Thymus (tissue), 11 donors: ENCODE measurements at regions not wholly inside any gene's neighbourhood (a gene's known extent, or its start where the extent isn't known, plus 50 kb on each side); places are given as distances from the start of the nearest gene placed in this dataset.

Source experiments
- DNase-seq, 9 donors: peaks; one replicate each; pipeline ENCODE4 v3.0.0-alpha.2; 2013; ENCODE audit warnings: low spot score in 9 of 9, low read depth in 6 of 9, missing footprints in 1 of 9
- H3K27ac ChIP-seq, 2 donors: one replicate each; pipeline ENCODE4 v1.5.1; 2013; ENCODE audit warnings: control low read depth in 1 of 2, low read depth in 1 of 2, low read length in 1 of 2, mild to moderate bottlenecking in 1 of 2, moderate library complexity in 1 of 2
- H3K27me3 ChIP-seq, 2 donors: one replicate each; pipeline ENCODE4 v1.5.1; 2013; ENCODE audit warnings: low read length in 1 of 2; ENCODE audit not compliant: control insufficient read depth in 2 of 2, insufficient read depth in 1 of 2
- H3K36me3 ChIP-seq, 2 donors: one replicate each; pipeline ENCODE4 v1.5.1; 2013; ENCODE audit warnings: low read length in 1 of 2, mild to moderate bottlenecking in 1 of 2, moderate library complexity in 1 of 2; ENCODE audit not compliant: control insufficient read depth in 2 of 2, insufficient read depth in 2 of 2
- H3K4me1 ChIP-seq, 2 donors: one replicate each; pipeline ENCODE4 v1.5.1; 2013; ENCODE audit warnings: low read length in 2 of 2; ENCODE audit not compliant: control insufficient read depth in 2 of 2, insufficient read depth in 2 of 2
- H3K4me3 ChIP-seq, 2 donors: one replicate each; pipeline ENCODE4 v1.5.1; 2013; ENCODE audit warnings: low read length in 2 of 2, control low read depth in 1 of 2, mild to moderate bottlenecking in 1 of 2
- H3K9me3 ChIP-seq, 2 donors: one replicate each; pipeline ENCODE4 v1.5.1; 2013; ENCODE audit warnings: low read length in 1 of 2, mild to moderate bottlenecking in 1 of 2; ENCODE audit not compliant: control insufficient read depth in 2 of 2, insufficient read depth in 1 of 2
- WGBS: extraction: QIAGEN DNeasy Blood & Tissue Kit; methylation state at CpG from one replicate; pipeline ENCODE4 v1.1.7; 2013; 5-methylcytosine and 5-hydroxymethylcytosine counted together
- donor health status: healthy.

DNA sequence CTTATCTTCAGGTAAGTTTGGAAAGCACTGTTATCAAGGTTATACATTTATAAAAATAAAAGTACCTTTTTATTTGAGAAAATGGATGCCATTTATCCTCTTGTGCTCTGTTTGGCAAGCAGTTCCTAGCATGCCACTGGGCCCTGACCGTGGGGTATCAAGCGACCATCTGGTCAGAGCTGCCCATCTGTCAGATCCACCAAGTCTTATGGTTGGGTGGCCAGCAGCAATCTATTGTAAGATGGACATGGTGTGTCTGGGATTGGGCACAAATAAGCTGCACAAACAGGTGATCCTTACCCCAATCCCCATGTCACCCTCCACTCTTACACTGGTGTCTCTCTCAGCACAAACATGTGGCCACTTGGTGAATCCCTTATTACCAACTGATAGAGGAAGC, 178.5 kb downstream of the DLEU7 start:
- H3K27me3 ChIP-seq = no peaks in the 10 kb centered on the region
- H3K9me3 ChIP-seq = peaks cover 0 to 9% of the 10 kb centered on the region in 2 donors
- peaks cover 18 to 26% of the 10 kb centered on the region in 2 donors for H3K4me1 ChIP-seq
- over 99% methylated on average over 2 of the region's 2 CpGs for WGBS
- no peak overlapping the region for H3K4me3 ChIP-seq
- H3K27ac ChIP-seq = no peak overlapping the region
- no peak for DNase-seq
- peaks cover 0 to 4% of the 10 kb centered on the region in 2 donors for H3K36me3 ChIP-seq

DNA sequence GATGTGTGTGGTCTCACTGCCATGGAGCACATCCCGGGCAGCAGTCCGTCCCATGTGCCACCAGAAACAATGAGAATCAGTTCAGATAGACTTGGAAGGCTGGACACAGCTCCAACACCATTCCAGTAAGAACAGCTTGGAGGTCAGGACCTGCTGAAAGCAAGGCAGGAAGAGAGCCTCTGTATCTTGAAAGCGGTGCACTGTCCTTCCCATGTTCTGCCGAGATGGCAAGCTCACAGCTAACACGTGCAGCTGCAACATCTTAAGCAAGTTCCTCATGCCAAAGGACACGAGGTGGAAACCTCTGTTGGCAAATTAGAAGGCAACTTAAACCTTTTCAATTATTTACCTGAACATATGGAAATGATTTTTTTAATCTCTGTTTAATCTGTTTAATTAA, 175.4 kb downstream of the DLEU7 start:
- H3K36me3 ChIP-seq = peaks cover 0 to 4% of the 10 kb centered on the region in 2 donors
- no peak overlapping the region for H3K4me3 ChIP-seq
- peak overlapping the region in 1 of 2 donors; percentile 95 for H3K27ac ChIP-seq
- 46% methylated on average over 6 of the region's 6 CpGs for WGBS
- peak in 1 of 9 donors; percentile 68 for DNase-seq
- peaks cover 0 to 9% of the 10 kb centered on the region in 2 donors for H3K9me3 ChIP-seq
- H3K4me1 ChIP-seq = peaks cover 21 to 32% of the 10 kb centered on the region in 2 donors
- H3K27me3 ChIP-seq = no peaks in the 10 kb centered on the region

- WGBS = 25% methylated on average over 3 of the region's 3 CpGs
- H3K36me3 ChIP-seq = peaks cover 0 to 4% of the 10 kb centered on the region in 2 donors
- DNase-seq = peak in 6 of 9 donors; percentile 72 to 91 (median 78)
These were observed 174.7 kb downstream of the DLEU7 start for GRCh38 chr13:50668691-50669271.

GRCh38 chr13:50670272-50670671, 173.2 kb downstream of the DLEU7 start:
- Histone ChIP-seq H3K4me3 (no peak overlapping the region), H3K9me3 (peaks cover 1 to 9% of the 10 kb centered on the region in 2 donors), H3K4me1 (peaks cover 27 to 52% of the 10 kb centered on the region in 2 donors), H3K27me3 (no peaks in the 10 kb centered on the region), H3K36me3 (peaks cover 0 to 4% of the 10 kb centered on the region in 2 donors), H3K27ac (no peak overlapping the region)
- WGBS = 98% methylated on average over 8 of the region's 8 CpGs
- no peak for DNase-seq

More at GRCh38 chr13:50668691-50669271, 174.7 kb downstream of the DLEU7 start:
- no peaks in the 10 kb centered on the region for H3K27me3 ChIP-seq
- peaks cover 21 to 37% of the 10 kb centered on the region in 2 donors for H3K4me1 ChIP-seq
- peak overlapping the region; percentile 64 to 95 for H3K27ac ChIP-seq
- no peak overlapping the region for H3K4me3 ChIP-seq
- peaks cover 0 to 9% of the 10 kb centered on the region in 2 donors for H3K9me3 ChIP-seq

GRCh38 chr13:50670847-50671496, 172.5 kb downstream of the DLEU7 start:
- DNase-seq = no peak
- Histone ChIP-seq H3K36me3 (peaks cover 0 to 4% of the 10 kb centered on the region in 2 donors), H3K9me3 (peaks cover 1 to 5% of the 10 kb centered on the region in 2 donors), H3K27ac (no peak overlapping the region), H3K4me1 (peaks cover 32 to 59% of the 10 kb centered on the region in 2 donors), H3K4me3 (no peak overlapping the region), H3K27me3 (no peaks in the 10 kb centered on the region)
- WGBS = 95% methylated on average over 4 of the region's 4 CpGs

- 97% methylated on average over 3 of the region's 3 CpGs for WGBS
- Histone ChIP-seq H3K27ac (no peak overlapping the region), H3K36me3 (peaks cover 0 to under 1% of the 10 kb centered on the region in 2 donors), H3K4me1 (peaks cover 37 to 64% of the 10 kb centered on the region in 2 donors), H3K9me3 (peaks cover 1 to 4% of the 10 kb centered on the region in 2 donors), H3K4me3 (no peak overlapping the region), H3K27me3 (no peaks in the 10 kb centered on the region)
- no peak for DNase-seq
These were observed 172.0 kb downstream of the DLEU7 start for GRCh38 chr13:50671497-50671850.

DNA sequence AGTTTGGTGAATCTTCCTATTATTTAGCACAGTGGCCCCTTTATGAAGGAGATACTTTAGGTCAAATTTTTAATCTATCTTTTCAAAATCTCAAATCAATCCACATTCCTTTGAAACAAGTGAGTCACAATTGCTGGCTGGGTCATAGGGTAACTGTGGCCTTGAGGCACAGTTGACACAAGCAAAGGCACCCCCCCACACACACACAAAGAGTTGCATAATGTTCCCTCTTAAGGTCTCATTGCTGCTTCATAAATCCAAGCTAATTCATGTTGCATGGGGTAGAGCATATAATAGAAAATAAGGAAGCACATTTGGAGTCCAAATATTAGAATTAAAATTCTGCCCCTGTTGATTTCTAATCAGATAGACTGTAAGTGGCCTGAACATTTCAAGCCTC, 171.5 kb downstream of the DLEU7 start:
- DNase-seq = no peak
- no peaks in the 10 kb centered on the region for H3K36me3 ChIP-seq

DNA sequence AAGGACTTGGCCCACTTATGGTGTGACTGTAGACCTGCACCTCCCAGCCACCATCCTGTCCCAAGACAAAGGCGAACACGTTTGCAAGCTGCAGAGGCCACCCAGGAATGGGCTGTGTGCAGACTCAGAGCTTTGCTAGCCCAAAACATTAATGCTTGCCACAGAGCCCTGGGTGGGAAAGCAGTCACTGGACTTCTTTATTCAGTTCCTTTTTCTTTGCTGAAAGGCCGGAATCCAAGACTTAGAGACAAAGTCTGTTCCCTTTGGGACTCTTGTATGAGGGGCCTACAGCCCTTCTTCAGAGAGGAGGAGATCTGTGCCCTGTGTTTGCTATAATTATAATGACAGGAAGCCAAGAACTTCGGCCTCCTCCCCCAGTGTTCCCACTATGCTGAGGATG, 167.8 kb downstream of the DLEU7 start:
- Histone ChIP-seq H3K4me3 (no peak overlapping the region), H3K27ac (peak overlapping the region in 1 of 2 donors; percentile 85), H3K27me3 (no peaks in the 10 kb centered on the region), H3K36me3 (no peaks in the 10 kb centered on the region), H3K9me3 (peaks cover 0 to 1% of the 10 kb centered on the region in 2 donors), H3K4me1 (peaks cover 32 to 58% of the 10 kb centered on the region in 2 donors)
- 90% methylated on average over 4 of the region's 4 CpGs for WGBS
- DNase-seq = no peak

More for the DNA sequence above, 171.5 kb downstream of the DLEU7 start:
- no peaks in the 10 kb centered on the region for H3K27me3 ChIP-seq
- peaks cover 0 to 1% of the 10 kb centered on the region in 2 donors for H3K9me3 ChIP-seq
- H3K4me1 ChIP-seq = peaks cover 43 to 69% of the 10 kb centered on the region in 2 donors
- H3K27ac ChIP-seq = no peak overlapping the region
- no peak overlapping the region for H3K4me3 ChIP-seq

GRCh38 chr13:50676602-50677001, 166.9 kb downstream of the DLEU7 start:
- no peaks in the 10 kb centered on the region for H3K27me3 ChIP-seq
- 92% methylated on average over 1 of the region's 1 CpG for WGBS
- no peak overlapping the region for H3K4me3 ChIP-seq
- peak overlapping the region; percentile 64 to 85 for H3K27ac ChIP-seq
- peak in 5 of 9 donors; percentile 51 to 80 (median 57) for DNase-seq
- no peaks in the 10 kb centered on the region for H3K36me3 ChIP-seq
- H3K4me1 ChIP-seq = peaks cover 32 to 58% of the 10 kb centered on the region in 2 donors
- peaks cover 0 to 1% of the 10 kb centered on the region in 2 donors for H3K9me3 ChIP-seq
